PC-3 (cell line): ENCODE measurements at regions not wholly inside any gene's neighbourhood (a gene's known extent, or its start where the extent isn't known, plus 50 kb on each side); places are given as distances from the start of the nearest gene placed in this dataset.
"Not testable (repeated sequence)": the region's sequence is repeated elsewhere in the genome, so short reads cannot be mapped to it uniquely, and the experiment has no call there.

Source experiments
- ATAC-seq: fragments of 200-7000 bp; cut with Tn5 transposase; 2 replicates; pipeline ENCODE4 v1.9.1; 2020; ENCODE audit warnings: mild to moderate bottlenecking, moderate library complexity
- BruUV-seq: library from RNA; stranded (reverse); fragments of 400-500 nt; replicated peaks from 2 replicates; lab custom pipeline; 2021; lab: Mats Ljungman, UMichigan
- CTCF ChIA-PET: fragments of 300-600 bp; sonication (Branson Sonifier 250); formaldehyde crosslinking; loops from one replicate; lab custom pipeline; 2022; ENCODE audit warnings: antibody characterized with exemption; lab: Charles Lee
- POLR2A ChIA-PET: fragments of 300-600 bp; sonication (Branson Sonifier 250); formaldehyde crosslinking; loops from one replicate; lab custom pipeline; 2022; ENCODE audit warnings: antibody characterized with exemption; ENCODE audit not compliant: unreplicated experiment; lab: Charles Lee
- DNase-seq: peaks from one replicate; pipeline ENCODE4 v3.0.0-alpha.2; 2015
- H2AFZ ChIP-seq: fragments of 300-600 bp; sonication (generic); 2 replicates; pipeline ENCODE4 v1.6.0; 2016; ENCODE audit warnings: antibody characterized with exemption, low read length
- H3F3A ChIP-seq: fragments of 300-600 bp; sonication (generic); one replicate; pipeline ENCODE4 v1.6.0; 2017; ENCODE audit warnings: antibody characterized with exemption, low read length, control low read depth, mild to moderate bottlenecking; ENCODE audit not compliant: unreplicated experiment
- H3K27ac ChIP-seq: fragments of 300-600 bp; sonication (generic); 2 replicates; pipeline ENCODE4 v1.5.1; 2016; ENCODE audit warnings: mild to moderate bottlenecking, low read length
- H3K27me3 ChIP-seq: fragments of 300-600 bp; sonication (generic); 2 replicates; pipeline ENCODE4 v1.6.1; 2016; ENCODE audit warnings: low read length, mixed read lengths
- H3K36me3 ChIP-seq: fragments of 300-600 bp; sonication (generic); 2 replicates; pipeline ENCODE4 v1.6.1; 2016; ENCODE audit warnings: low read depth, mixed run types, low read length, mixed read lengths
- H3K4me1 ChIP-seq: fragments of 300-600 bp; sonication (generic); 2 replicates; pipeline ENCODE4 v1.5.1; 2016; ENCODE audit warnings: low read length; ENCODE audit not compliant: insufficient read depth
- H3K4me2 ChIP-seq: fragments of 300-600 bp; sonication (generic); 2 replicates; pipeline ENCODE4 v1.6.0; 2016; ENCODE audit warnings: low read length
- H3K4me3 ChIP-seq: fragments of 300-600 bp; sonication (generic); 2 replicates; pipeline ENCODE4 v1.5.1; 2016; ENCODE audit warnings: mild to moderate bottlenecking, low read length, mixed read lengths
- H3K79me2 ChIP-seq: fragments of 300-600 bp; sonication (generic); 2 replicates; pipeline ENCODE4 v1.6.1; 2017; ENCODE audit warnings: low read length, mixed read lengths
- H3K9ac ChIP-seq: fragments of 300-600 bp; sonication (generic); 2 replicates; pipeline ENCODE4 v1.6.0; 2016; ENCODE audit warnings: mild to moderate bottlenecking, low read length
- H3K9me2 ChIP-seq: fragments of 300-600 bp; sonication (generic); replicated peaks from 2 replicates; pipeline ENCODE4 v1.6.1; 2016; ENCODE audit warnings: mixed run types, low read length, mixed read lengths
- H3K9me3 ChIP-seq: fragments of 300-600 bp; sonication (generic); 2 replicates; pipeline ENCODE4 v1.6.1; 2016; ENCODE audit warnings: low read length, mixed read lengths
- H4K20me1 ChIP-seq: fragments of 300-600 bp; sonication (generic); 2 replicates; pipeline ENCODE4 v1.6.1; 2016; ENCODE audit warnings: low read length, mixed read lengths
- CTCF ChIP-seq: fragments of 300-600 bp; sonication (generic); conservative IDR thresholded peaks from 2 replicates; pipeline ENCODE4 v1.5.1; 2017; ENCODE audit warnings: antibody characterized with exemption, low read depth, mild to moderate bottlenecking, low read length
- EZH2 ChIP-seq: fragments of 300-600 bp; sonication (generic); IDR thresholded peaks from one replicate; pipeline ENCODE4 v1.6.1; 2017; ENCODE audit warnings: antibody characterized with exemption, mild to moderate bottlenecking, low read length; ENCODE audit not compliant: unreplicated experiment
- EZH2phosphoT487 ChIP-seq: fragments of 300-600 bp; sonication (generic); IDR thresholded peaks from 2 replicates; pipeline ENCODE4 v1.6.1; 2018; ENCODE audit warnings: mild to moderate bottlenecking, antibody characterized with exemption, low read length, borderline replicate concordance
- intact Hi-C: fragments of 100-400 bp; cut with micrococcal nuclease; formaldehyde crosslinking; loops from 2 replicates; pipeline ENCODE4 v1.9.0; 2023

- intact Hi-C loops: no loop called here
- Histone ChIP-seq H3K27ac (no peak overlapping the region), H4K20me1 (no peaks in the 10 kb centered on the region), H3K4me3 (no peak overlapping the region), H3K36me3 (no peaks in the 10 kb centered on the region; the same call in 1 of the 2 replicates), H3K4me2 (no peak overlapping the region), H3K9ac (no peak overlapping the region), H3F3A (no peaks in the 10 kb centered on the region), H2AFZ (no peak overlapping the region), H3K4me1 (no peaks in the 10 kb centered on the region), H3K27me3 (no peaks in the 10 kb centered on the region), H3K79me2 (no peaks in the 10 kb centered on the region), H3K9me3 (no peaks in the 10 kb centered on the region), H3K9me2 (no peaks in the 10 kb centered on the region)
- BruUV-seq: no TSS peak
- no peak for TF ChIP-seq CTCF
- no peak for TF ChIP-seq EZH2
- no peak for TF ChIP-seq EZH2phosphoT487
- ATAC-seq (no peak), DNase-seq (no peak)
- POLR2A ChIA-PET: no interaction called here
- CTCF ChIA-PET: interaction anchor here (0.5 kb wide), 1 partner anchor 10 kb away, joined by 4 read pairs; no protein-coding TSS in a partner anchor
These were observed 79.7 kb upstream of the KCTD1 start for GRCh38 chr18:26628017-26628416.

- Histone ChIP-seq H3K9me3 (no peaks in the 10 kb centered on the region), H3K4me3 (no peak overlapping the region), H3F3A (no peaks in the 10 kb centered on the region), H3K27ac (no peak overlapping the region), H4K20me1 (no peaks in the 10 kb centered on the region), H3K4me2 (no peak overlapping the region), H2AFZ (no peak overlapping the region), H3K27me3 (no peaks in the 10 kb centered on the region), H3K9me2 (no peaks in the 10 kb centered on the region), H3K9ac (no peak overlapping the region), H3K79me2 (no peaks in the 10 kb centered on the region), H3K36me3 (no peaks in the 10 kb centered on the region; the same call in 1 of the 2 replicates), H3K4me1 (no peaks in the 10 kb centered on the region)
- intact Hi-C loops: loop anchor here (5.0 kb wide), 1 partner anchor 317 kb away; no protein-coding TSS in a partner anchor
- no peak for DNase-seq
- BruUV-seq: no TSS peak
- TF ChIP-seq EZH2: no peak
- no peak for TF ChIP-seq EZH2phosphoT487
- TF ChIP-seq CTCF: no peak
- no peak for ATAC-seq
- ChIA-PET POLR2A (interaction anchor here (0.6 kb wide), 1 partner anchor 239 kb away, joined by 3 read pairs; no protein-coding TSS in a partner anchor), CTCF (no interaction called here)
These were observed 76.1 kb upstream of the KCTD1 start for GRCh38 chr18:26624443-26624842.

- H3K4me2 ChIP-seq, H3K36me3 ChIP-seq, H3K9ac ChIP-seq, DNase-seq, H3K4me3 ChIP-seq, CTCF ChIA-PET, ATAC-seq, H4K20me1 ChIP-seq, H3F3A ChIP-seq, H3K27ac ChIP-seq, H3K9me3 ChIP-seq, H3K4me1 ChIP-seq, BruUV-seq, H2AFZ ChIP-seq, H3K9me2 ChIP-seq, H3K79me2 ChIP-seq, H3K27me3 ChIP-seq, POLR2A ChIA-PET: not testable (repeated sequence)
- intact Hi-C loops: loop anchor here (5.0 kb wide), 1 partner anchor 316 kb away; no protein-coding TSS in a partner anchor
These were observed 75.0 kb upstream of the KCTD1 start for GRCh38 chr18:26623314-26623713.
